ENCODE measurements at regions not wholly inside any gene's neighbourhood (a gene's known extent, or its start where the extent isn't known, plus 50 kb on each side); places are given as distances from the start of the nearest gene placed in this dataset.

DNA sequence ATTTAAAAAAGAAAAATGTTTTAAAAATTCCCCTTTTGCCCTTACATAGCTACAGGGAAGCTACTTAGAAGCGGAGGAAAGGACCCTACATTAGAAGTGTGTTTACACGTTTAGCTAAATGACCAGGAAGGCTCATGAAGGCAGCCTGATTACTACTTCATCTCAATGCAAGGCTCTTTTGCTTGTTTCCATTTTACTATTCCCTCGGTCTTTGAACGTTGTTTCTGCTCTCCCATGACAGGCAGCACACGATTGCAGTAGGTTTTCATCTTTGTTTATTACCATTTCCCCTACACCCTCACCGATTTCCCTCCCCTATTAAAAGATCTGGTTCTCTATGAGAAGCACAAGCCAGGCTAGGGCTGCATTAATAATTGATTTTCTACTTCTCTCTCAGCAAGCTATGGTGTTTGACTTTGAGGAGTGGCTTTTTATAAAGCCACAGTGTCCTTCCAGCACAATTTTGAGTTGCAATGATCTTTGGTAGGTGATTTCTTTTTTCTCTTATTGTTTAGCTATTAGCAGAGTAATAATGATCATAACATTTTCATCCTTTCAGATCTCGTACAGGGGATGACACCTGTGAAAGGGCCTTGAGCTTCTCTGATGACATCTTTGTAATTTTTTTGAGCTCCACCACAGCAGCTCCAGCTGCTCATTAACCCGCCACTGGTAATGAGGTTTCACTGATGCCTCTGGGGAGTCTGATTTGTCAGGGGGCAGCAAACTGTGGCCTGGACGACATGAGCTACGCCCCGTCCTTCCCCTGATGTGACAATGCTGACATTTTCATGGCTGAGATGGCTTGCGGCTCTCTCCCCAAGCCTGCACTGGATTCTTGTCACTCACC, 670.3 kb downstream of the UQCRFS1 start:
- CTCF ChIA-PET = interaction anchor here (0.9 to 1.5 kb wide), 2 partner anchors 18 to 91 kb away, joined by 3 to 5 read pairs; no protein-coding TSS in a partner anchor
- POLR2A ChIA-PET = no interaction called here
- Mint-ChIP-seq H3K36me3 (peaks cover 10% of the 10 kb centered on the region), H3K9me3 (peaks cover 8% of the 10 kb centered on the region), H3K4me3 (no peak overlapping the region), H3K27me3 (ENCODE audit: low read depth) (no peaks in the 10 kb centered on the region), H3K4me1 (peaks cover 15% of the 10 kb centered on the region), H3K27ac (no peak overlapping the region)
- ATAC-seq (no peak), DNase-seq (ENCODE audit: low spot score) (no peak)
- TF ChIP-seq MLX (CRISPR knock-in tag; IDR thresholded peaks at IDR 0.05) = no peak
- no peak for TF ChIP-seq TEAD1 (CRISPR knock-in tag; IDR thresholded peaks at IDR 0.05)
- no peak for TF ChIP-seq ETV6 (CRISPR knock-in tag; IDR thresholded peaks at IDR 0.05)
- no peak for TF ChIP-seq FOXP1 (CRISPR knock-in tag; IDR thresholded peaks at IDR 0.05; ENCODE audit: borderline replicate concordance)
- TF ChIP-seq ZSCAN18 (CRISPR knock-in tag; IDR thresholded peaks at IDR 0.05) = no peak
- no peak for TF ChIP-seq E2F1 (CRISPR knock-in tag; IDR thresholded peaks at IDR 0.05)
- TF ChIP-seq ZNF423 (CRISPR knock-in tag; IDR thresholded peaks at IDR 0.05) = no peak
- TF ChIP-seq, protein P1, sequence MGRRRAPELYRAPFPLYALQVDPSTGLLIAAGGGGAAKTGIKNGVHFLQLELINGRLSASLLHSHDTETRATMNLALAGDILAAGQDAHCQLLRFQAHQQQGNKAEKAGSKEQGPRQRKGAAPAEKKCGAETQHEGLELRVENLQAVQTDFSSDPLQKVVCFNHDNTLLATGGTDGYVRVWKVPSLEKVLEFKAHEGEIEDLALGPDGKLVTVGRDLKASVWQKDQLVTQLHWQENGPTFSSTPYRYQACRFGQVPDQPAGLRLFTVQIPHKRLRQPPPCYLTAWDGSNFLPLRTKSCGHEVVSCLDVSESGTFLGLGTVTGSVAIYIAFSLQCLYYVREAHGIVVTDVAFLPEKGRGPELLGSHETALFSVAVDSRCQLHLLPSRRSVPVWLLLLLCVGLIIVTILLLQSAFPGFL (CRISPR knock-in tag; IDR thresholded peaks at IDR 0.05; ENCODE audit: borderline replicate concordance) = no peak
- TF ChIP-seq TCF7 (CRISPR knock-in tag; IDR thresholded peaks at IDR 0.05; ENCODE audit: low read depth) = no peak
- no peak for TF ChIP-seq STAT6 (CRISPR knock-in tag; conservative IDR thresholded peaks at IDR 0.05; ENCODE audit: low read depth)
- TF ChIP-seq, protein P2, sequence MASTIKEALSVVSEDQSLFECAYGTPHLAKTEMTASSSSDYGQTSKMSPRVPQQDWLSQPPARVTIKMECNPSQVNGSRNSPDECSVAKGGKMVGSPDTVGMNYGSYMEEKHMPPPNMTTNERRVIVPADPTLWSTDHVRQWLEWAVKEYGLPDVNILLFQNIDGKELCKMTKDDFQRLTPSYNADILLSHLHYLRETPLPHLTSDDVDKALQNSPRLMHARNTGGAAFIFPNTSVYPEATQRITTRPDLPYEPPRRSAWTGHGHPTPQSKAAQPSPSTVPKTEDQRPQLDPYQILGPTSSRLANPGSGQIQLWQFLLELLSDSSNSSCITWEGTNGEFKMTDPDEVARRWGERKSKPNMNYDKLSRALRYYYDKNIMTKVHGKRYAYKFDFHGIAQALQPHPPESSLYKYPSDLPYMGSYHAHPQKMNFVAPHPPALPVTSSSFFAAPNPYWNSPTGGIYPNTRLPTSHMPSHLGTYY (CRISPR knock-in tag; IDR thresholded peaks at IDR 0.05) = no peak
- TF ChIP-seq, protein P3, sequence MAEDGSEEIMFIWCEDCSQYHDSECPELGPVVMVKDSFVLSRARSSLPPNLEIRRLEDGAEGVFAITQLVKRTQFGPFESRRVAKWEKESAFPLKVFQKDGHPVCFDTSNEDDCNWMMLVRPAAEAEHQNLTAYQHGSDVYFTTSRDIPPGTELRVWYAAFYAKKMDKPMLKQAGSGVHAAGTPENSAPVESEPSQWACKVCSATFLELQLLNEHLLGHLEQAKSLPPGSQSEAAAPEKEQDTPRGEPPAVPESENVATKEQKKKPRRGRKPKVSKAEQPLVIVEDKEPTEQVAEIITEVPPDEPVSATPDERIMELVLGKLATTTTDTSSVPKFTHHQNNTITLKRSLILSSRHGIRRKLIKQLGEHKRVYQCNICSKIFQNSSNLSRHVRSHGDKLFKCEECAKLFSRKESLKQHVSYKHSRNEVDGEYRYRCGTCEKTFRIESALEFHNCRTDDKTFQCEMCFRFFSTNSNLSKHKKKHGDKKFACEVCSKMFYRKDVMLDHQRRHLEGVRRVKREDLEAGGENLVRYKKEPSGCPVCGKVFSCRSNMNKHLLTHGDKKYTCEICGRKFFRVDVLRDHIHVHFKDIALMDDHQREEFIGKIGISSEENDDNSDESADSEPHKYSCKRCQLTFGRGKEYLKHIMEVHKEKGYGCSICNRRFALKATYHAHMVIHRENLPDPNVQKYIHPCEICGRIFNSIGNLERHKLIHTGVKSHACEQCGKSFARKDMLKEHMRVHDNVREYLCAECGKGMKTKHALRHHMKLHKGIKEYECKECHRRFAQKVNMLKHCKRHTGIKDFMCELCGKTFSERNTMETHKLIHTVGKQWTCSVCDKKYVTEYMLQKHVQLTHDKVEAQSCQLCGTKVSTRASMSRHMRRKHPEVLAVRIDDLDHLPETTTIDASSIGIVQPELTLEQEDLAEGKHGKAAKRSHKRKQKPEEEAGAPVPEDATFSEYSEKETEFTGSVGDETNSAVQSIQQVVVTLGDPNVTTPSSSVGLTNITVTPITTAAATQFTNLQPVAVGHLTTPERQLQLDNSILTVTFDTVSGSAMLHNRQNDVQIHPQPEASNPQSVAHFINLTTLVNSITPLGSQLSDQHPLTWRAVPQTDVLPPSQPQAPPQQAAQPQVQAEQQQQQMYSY (CRISPR knock-in tag; IDR thresholded peaks at IDR 0.05) = no peak
- TF ChIP-seq NFATC4 (CRISPR knock-in tag; IDR thresholded peaks at IDR 0.05) = no peak

Data from WTC11 (cell line).